ENCODE measurements at regions not wholly inside any gene's neighbourhood (a gene's known extent, or its start where the extent isn't known, plus 50 kb on each side); places are given as distances from the start of the nearest gene placed in this dataset.

GRCh38 chr10:81570878-81571794 is 303.9 kb upstream of the NRG3 start:
- TF ChIP-seq CTCF (IDR thresholded peaks at IDR 0.05) = no peak
- TF ChIP-seq, protein P1, sequence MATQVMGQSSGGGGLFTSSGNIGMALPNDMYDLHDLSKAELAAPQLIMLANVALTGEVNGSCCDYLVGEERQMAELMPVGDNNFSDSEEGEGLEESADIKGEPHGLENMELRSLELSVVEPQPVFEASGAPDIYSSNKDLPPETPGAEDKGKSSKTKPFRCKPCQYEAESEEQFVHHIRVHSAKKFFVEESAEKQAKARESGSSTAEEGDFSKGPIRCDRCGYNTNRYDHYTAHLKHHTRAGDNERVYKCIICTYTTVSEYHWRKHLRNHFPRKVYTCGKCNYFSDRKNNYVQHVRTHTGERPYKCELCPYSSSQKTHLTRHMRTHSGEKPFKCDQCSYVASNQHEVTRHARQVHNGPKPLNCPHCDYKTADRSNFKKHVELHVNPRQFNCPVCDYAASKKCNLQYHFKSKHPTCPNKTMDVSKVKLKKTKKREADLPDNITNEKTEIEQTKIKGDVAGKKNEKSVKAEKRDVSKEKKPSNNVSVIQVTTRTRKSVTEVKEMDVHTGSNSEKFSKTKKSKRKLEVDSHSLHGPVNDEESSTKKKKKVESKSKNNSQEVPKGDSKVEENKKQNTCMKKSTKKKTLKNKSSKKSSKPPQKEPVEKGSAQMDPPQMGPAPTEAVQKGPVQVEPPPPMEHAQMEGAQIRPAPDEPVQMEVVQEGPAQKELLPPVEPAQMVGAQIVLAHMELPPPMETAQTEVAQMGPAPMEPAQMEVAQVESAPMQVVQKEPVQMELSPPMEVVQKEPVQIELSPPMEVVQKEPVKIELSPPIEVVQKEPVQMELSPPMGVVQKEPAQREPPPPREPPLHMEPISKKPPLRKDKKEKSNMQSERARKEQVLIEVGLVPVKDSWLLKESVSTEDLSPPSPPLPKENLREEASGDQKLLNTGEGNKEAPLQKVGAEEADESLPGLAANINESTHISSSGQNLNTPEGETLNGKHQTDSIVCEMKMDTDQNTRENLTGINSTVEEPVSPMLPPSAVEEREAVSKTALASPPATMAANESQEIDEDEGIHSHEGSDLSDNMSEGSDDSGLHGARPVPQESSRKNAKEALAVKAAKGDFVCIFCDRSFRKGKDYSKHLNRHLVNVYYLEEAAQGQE (IDR thresholded peaks at IDR 0.05; ENCODE audit: insufficient read depth in 1 of 2, low read depth in 2 of 2, low read length in 1 of 2) = no peak
- TF ChIP-seq POLR2AphosphoS5 (IDR thresholded peaks at IDR 0.05; ENCODE audit: low read depth, low read length) = no peak
- no peak for TF ChIP-seq TCF7L2 (IDR thresholded peaks at IDR 0.05; ENCODE audit: low read depth, low read length)
- no peak for TF ChIP-seq SIN3A (IDR thresholded peaks at IDR 0.05; ENCODE audit: borderline replicate concordance, insufficient read depth, low read depth, low read length)

Measured in Panc1 (cell line).